ENCODE measurements at regions not wholly inside any gene's neighbourhood (a gene's known extent, or its start where the extent isn't known, plus 50 kb on each side); places are given as distances from the start of the nearest gene placed in this dataset.

GRCh38 chr1:229128066-229128608 lies 142.8 kb upstream of the RAB4A start:
- TF ChIP-seq, protein P1, sequence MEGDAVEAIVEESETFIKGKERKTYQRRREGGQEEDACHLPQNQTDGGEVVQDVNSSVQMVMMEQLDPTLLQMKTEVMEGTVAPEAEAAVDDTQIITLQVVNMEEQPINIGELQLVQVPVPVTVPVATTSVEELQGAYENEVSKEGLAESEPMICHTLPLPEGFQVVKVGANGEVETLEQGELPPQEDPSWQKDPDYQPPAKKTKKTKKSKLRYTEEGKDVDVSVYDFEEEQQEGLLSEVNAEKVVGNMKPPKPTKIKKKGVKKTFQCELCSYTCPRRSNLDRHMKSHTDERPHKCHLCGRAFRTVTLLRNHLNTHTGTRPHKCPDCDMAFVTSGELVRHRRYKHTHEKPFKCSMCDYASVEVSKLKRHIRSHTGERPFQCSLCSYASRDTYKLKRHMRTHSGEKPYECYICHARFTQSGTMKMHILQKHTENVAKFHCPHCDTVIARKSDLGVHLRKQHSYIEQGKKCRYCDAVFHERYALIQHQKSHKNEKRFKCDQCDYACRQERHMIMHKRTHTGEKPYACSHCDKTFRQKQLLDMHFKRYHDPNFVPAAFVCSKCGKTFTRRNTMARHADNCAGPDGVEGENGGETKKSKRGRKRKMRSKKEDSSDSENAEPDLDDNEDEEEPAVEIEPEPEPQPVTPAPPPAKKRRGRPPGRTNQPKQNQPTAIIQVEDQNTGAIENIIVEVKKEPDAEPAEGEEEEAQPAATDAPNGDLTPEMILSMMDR (IDR thresholded peaks at IDR 0.05; ENCODE audit: poor library complexity, severe bottlenecking): no peak
- no peak for TF ChIP-seq RAD21 (conservative IDR thresholded peaks at IDR 0.05)
- TF ChIP-seq REST (IDR thresholded peaks at IDR 0.05; ENCODE audit: borderline replicate concordance): no peak
- TF ChIP-seq EP300 (conservative IDR thresholded peaks at IDR 0.05; ENCODE audit: poor library complexity, severe bottlenecking): no peak
